HL-60 (cell line): ENCODE measurements at regions not wholly inside any gene's neighbourhood (a gene's known extent, or its start where the extent isn't known, plus 50 kb on each side); places are given as distances from the start of the nearest gene placed in this dataset.
A peak's percentile ranks its signal among the peaks of the same experiment; 100 is the strongest.

Experiments used
- DNase-seq, 2 experiments: peaks; one replicate each; pipeline ENCODE4 v3.0.0-alpha.2; 2010 to 2020; ENCODE audit warnings: low read depth in 1 of 2, low spot score in 1 of 2
- H3K27ac ChIP-seq: fragments of 250-450 bp; sonication (Bioruptor Pico); replicated peaks from 2 replicates; pipeline ENCODE4 v1.5.1; 2020; ENCODE audit warnings: mild to moderate bottlenecking, moderate library complexity
- H3K27me3 ChIP-seq: fragments of 250-450 bp; sonication (Bioruptor Pico); 2 replicates; pipeline ENCODE4 v1.5.1; 2021; ENCODE audit warnings: mild to moderate bottlenecking, moderate library complexity; ENCODE audit not compliant: insufficient read depth, poor library complexity, severe bottlenecking
- H3K4me3 ChIP-seq: replicated peaks from 2 replicates; pipeline ENCODE4 v1.5.1; 2011; ENCODE audit warnings: mild to moderate bottlenecking, control low read depth, low read length; ENCODE audit not compliant: insufficient read depth
- CTCF ChIP-seq: IDR thresholded peaks from one replicate; pipeline ENCODE4 v1.5.1; 2011; ENCODE audit warnings: low read length, control low read depth, inconsistent platforms; ENCODE audit not compliant: insufficient read depth
- GABPA ChIP-seq: IDR thresholded peaks from 2 replicates; pipeline ENCODE4 v1.6.1; 2012; ENCODE audit warnings: low read depth
- POLR2AphosphoS5 ChIP-seq: IDR thresholded peaks from 2 replicates; pipeline ENCODE4 v1.6.1; 2012; ENCODE audit warnings: low read depth
- REST ChIP-seq: IDR thresholded peaks from 2 replicates; pipeline ENCODE4 v1.6.1; 2012; ENCODE audit warnings: low read depth; ENCODE audit not compliant: insufficient replicate concordance
- SPI1 ChIP-seq: IDR thresholded peaks from 2 replicates; pipeline ENCODE4 v1.6.1; 2012; ENCODE audit warnings: low read depth, mild to moderate bottlenecking, borderline replicate concordance

DNA sequence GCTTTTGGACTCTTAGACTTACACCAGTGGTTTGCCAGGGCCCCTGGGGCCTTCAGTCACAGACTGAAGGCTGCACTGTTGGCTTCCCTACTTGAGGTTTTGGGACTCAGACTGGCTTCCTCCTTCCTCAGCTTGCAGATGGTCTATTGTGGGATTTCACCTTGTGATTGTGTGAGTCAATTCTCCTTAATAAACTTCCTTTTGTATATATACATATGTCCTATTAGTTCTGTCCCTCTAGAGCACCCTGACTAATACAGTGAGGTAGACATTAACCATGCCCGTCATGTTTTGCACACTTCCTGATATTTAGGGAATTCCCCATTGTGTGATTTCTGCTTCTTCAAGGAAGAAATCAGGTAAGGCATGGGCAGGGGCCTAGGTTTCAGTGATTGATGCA, 147.8 kb upstream of the CA10 start:
- TF ChIP-seq POLR2AphosphoS5 (no peak), CTCF (no peak), REST (no peak), SPI1 (no peak), GABPA (no peak)
- Histone ChIP-seq H3K27me3 (no peaks in the 10 kb centered on the region), H3K27ac (no peak overlapping the region), H3K4me3 (no peak overlapping the region)
- DNase-seq: no peak

DNA sequence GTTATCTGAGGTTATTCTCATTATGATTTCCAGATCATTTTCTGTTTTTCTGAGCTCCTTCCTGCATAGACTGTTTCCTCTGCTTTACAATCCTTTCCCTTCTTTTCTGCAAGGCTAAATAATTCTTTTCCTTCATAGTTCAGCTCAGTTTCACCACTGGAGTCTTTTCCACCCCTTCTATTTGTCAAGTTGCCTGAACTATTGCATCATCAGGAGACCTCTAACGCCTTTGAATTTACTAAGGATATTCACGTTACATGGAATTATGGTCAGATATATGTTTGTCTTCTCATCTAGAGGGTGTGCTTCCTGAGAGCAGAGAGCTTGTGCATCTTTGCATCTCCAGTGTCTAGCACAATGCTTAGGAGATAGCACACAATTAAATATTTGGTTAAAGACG, 140.4 kb upstream of the CA10 start:
- Histone ChIP-seq H3K27ac (no peak overlapping the region), H3K27me3 (no peaks in the 10 kb centered on the region), H3K4me3 (no peak overlapping the region)
- DNase-seq: no peak
- TF ChIP-seq CTCF: no peak
- no peak for TF ChIP-seq GABPA
- no peak for TF ChIP-seq POLR2AphosphoS5
- no peak for TF ChIP-seq REST
- TF ChIP-seq SPI1: no peak

- peak in 1 of 2 experiments; percentile 16 for DNase-seq
- no peak overlapping the region for H3K4me3 ChIP-seq
- H3K27ac ChIP-seq: no peak overlapping the region
- H3K27me3 ChIP-seq: no peaks in the 10 kb centered on the region
- TF ChIP-seq POLR2AphosphoS5: no peak
- TF ChIP-seq GABPA: no peak
- TF ChIP-seq CTCF: no peak
- no peak for TF ChIP-seq SPI1
- TF ChIP-seq REST: no peak
These were observed 138.9 kb upstream of the CA10 start for GRCh38 chr17:52297230-52298010.
